ENCODE measurements at regions not wholly inside any gene's neighbourhood (a gene's known extent, or its start where the extent isn't known, plus 50 kb on each side); places are given as distances from the start of the nearest gene placed in this dataset.

- ChIA-PET POLR2A (ENCODE audit: unreplicated experiment) (no interaction called here), CTCF (no interaction called here)
- Histone ChIP-seq H3F3A (ENCODE audit: insufficient read depth, low read depth) (no peaks in the 10 kb centered on the region), H4K20me1 (ENCODE audit: insufficient read depth) (no peaks in the 10 kb centered on the region), H3K9me2 (ENCODE audit: insufficient read depth) (no peaks in the 10 kb centered on the region), H3K4me2 (no peak overlapping the region), H3K79me2 (ENCODE audit: low read depth) (no peaks in the 10 kb centered on the region), H3K27ac (no peak overlapping the region), H2AFZ (no peak overlapping the region), H3K27me3 (ENCODE audit: insufficient read depth, low read depth) (no peaks in the 10 kb centered on the region), H3K36me3 (ENCODE audit: low read depth) (no peaks in the 10 kb centered on the region), H3K4me1 (replicated peaks; ENCODE audit: insufficient read depth) (peaks cover 9% of the 10 kb centered on the region; the same call in 1 of the 2 replicates), H3K9me3 (ENCODE audit: insufficient read depth, low read depth) (peaks cover 3% of the 10 kb centered on the region; the same call in 1 of the 2 replicates), H3K4me3 (no peak overlapping the region)
- no peak for TF ChIP-seq CTCF (conservative IDR thresholded peaks at IDR 0.05)
- TF ChIP-seq EZH2 (IDR thresholded peaks at IDR 0.05; ENCODE audit: low read depth) = no peak
- intact Hi-C loops (cut with micrococcal nuclease; ENCODE audit: unreplicated experiment) = no loop called here
- no peak for DNase-seq
- BruUV-seq (replicated peaks) = no TSS peak
Measured at GRCh38 chr6:23311211-23311610, 741.8 kb downstream of the HDGFL1 start.

GRCh38 chr6:23316131-23316530 is 746.8 kb downstream of the HDGFL1 start:
- Histone ChIP-seq H3K9me3 (ENCODE audit: insufficient read depth, low read depth) (no peaks in the 10 kb centered on the region), H3K27me3 (ENCODE audit: insufficient read depth, low read depth) (no peaks in the 10 kb centered on the region), H3K79me2 (ENCODE audit: low read depth) (no peaks in the 10 kb centered on the region), H3K9me2 (ENCODE audit: insufficient read depth) (no peaks in the 10 kb centered on the region), H3K4me1 (replicated peaks; ENCODE audit: insufficient read depth) (peaks cover 11% of the 10 kb centered on the region), H3K36me3 (ENCODE audit: low read depth) (no peaks in the 10 kb centered on the region), H3K4me3 (no peak overlapping the region), H3F3A (ENCODE audit: insufficient read depth, low read depth) (no peaks in the 10 kb centered on the region), H4K20me1 (ENCODE audit: insufficient read depth) (no peaks in the 10 kb centered on the region), H2AFZ (no peak overlapping the region), H3K4me2 (0 out of 2 replicates have a peak overlapping the region, but pooled peaks have one; percentile 16), H3K27ac (no peak overlapping the region)
- intact Hi-C loops (cut with micrococcal nuclease; ENCODE audit: unreplicated experiment) = no loop called here
- no TSS peak for BruUV-seq (replicated peaks)
- ChIA-PET POLR2A (ENCODE audit: unreplicated experiment) (no interaction called here), CTCF (interaction anchor here (0.7 kb wide), 1 partner anchor 234 kb away, joined by 4 read pairs; no protein-coding TSS in a partner anchor)
- DNase-seq = no peak
- TF ChIP-seq EZH2 (IDR thresholded peaks at IDR 0.05; ENCODE audit: low read depth) (no peak), CTCF (conservative IDR thresholded peaks at IDR 0.05) (no peak)

- CTCF ChIA-PET = interaction anchor here (0.7 kb wide), 1 partner anchor 235 kb away, joined by 4 read pairs; no protein-coding TSS in a partner anchor
- no TSS peak for BruUV-seq (replicated peaks)
Measured at GRCh38 chr6:23316931-23317330, 747.6 kb downstream of the HDGFL1 start.

More at GRCh38 chr6:23316931-23317330, 747.6 kb downstream of the HDGFL1 start:
- no peak for TF ChIP-seq EZH2 (IDR thresholded peaks at IDR 0.05; ENCODE audit: low read depth)
- no peak for TF ChIP-seq CTCF (conservative IDR thresholded peaks at IDR 0.05)
- H3K9me2 ChIP-seq (ENCODE audit: insufficient read depth) = no peaks in the 10 kb centered on the region
- no peaks in the 10 kb centered on the region for H3K27me3 ChIP-seq (ENCODE audit: insufficient read depth, low read depth)
- no peaks in the 10 kb centered on the region for H3K79me2 ChIP-seq (ENCODE audit: low read depth)
- no peak overlapping the region for H2AFZ ChIP-seq
- POLR2A ChIA-PET (ENCODE audit: unreplicated experiment) = no interaction called here
- peaks cover 11% of the 10 kb centered on the region for H3K4me1 ChIP-seq (replicated peaks; ENCODE audit: insufficient read depth)
- intact Hi-C loops (cut with micrococcal nuclease; ENCODE audit: unreplicated experiment) = no loop called here
- H3K27ac ChIP-seq = no peak overlapping the region
- no peaks in the 10 kb centered on the region for H4K20me1 ChIP-seq (ENCODE audit: insufficient read depth)
- no peaks in the 10 kb centered on the region for H3K36me3 ChIP-seq (ENCODE audit: low read depth)
- DNase-seq = no peak
- H3K9me3 ChIP-seq (ENCODE audit: insufficient read depth, low read depth) = no peaks in the 10 kb centered on the region
- no peak overlapping the region for H3K4me3 ChIP-seq
- no peak overlapping the region for H3K4me2 ChIP-seq
- H3F3A ChIP-seq (ENCODE audit: insufficient read depth, low read depth) = no peaks in the 10 kb centered on the region
